ENCODE measurements at regions not wholly inside any gene's neighbourhood (a gene's known extent, or its start where the extent isn't known, plus 50 kb on each side); places are given as distances from the start of the nearest gene placed in this dataset.

DNA sequence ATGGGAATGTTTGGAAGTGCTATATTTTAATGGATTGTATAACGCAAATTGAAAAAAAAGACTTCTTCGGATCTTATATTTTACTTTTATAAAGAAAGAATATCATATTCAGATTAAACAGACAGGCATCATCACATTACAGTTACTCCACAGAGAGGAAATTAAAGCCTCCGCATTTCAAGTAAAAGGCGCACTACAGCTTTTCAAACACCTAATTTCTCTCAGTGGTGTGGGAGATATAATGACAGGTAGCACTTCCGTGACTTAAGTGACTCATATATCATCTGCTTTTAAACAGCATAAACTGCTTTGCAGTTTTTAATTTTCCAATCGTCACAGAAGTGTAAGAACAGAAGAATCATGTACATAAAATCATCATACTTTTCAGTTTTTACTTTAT lies 751.4 kb downstream of the FSCB start:
- no peak overlapping the region for H3K4me3 Mint-ChIP-seq
- H3F3A ChIP-seq (replicated peaks; ENCODE audit: low read depth): no peaks in the 10 kb centered on the region
- H3K27me3 ChIP-seq (ENCODE audit: insufficient read depth): no peaks in the 10 kb centered on the region
- no peak overlapping the region for H2AFZ ChIP-seq
- no peak overlapping the region for H3K27ac Mint-ChIP-seq
- peaks cover 19% of the 10 kb centered on the region; the same call in 2 of the 3 replicates for H3K36me3 Mint-ChIP-seq (ENCODE audit: low read depth)
- no peaks in the 10 kb centered on the region for H3K36me3 ChIP-seq (ENCODE audit: insufficient read depth)
- H3K27me3 Mint-ChIP-seq (ENCODE audit: insufficient read depth, low read depth, poor library complexity): no peaks in the 10 kb centered on the region
- DNase-seq (ENCODE audit: low spot score) (no peak), ATAC-seq (no peak)
- H3K9me3 Mint-ChIP-seq: peaks cover 8% of the 10 kb centered on the region
- no peaks in the 10 kb centered on the region; the same call in 1 of the 2 replicates for H3K9me2 ChIP-seq (ENCODE audit: insufficient read depth)
- 0 out of 2 replicates have a peak overlapping the region, but pooled peaks have one; percentile 0 for H3K4me2 ChIP-seq
- peaks cover 15% of the 10 kb centered on the region; the same call in 2 of the 3 replicates for H3K4me1 Mint-ChIP-seq
- peaks cover 20% of the 10 kb centered on the region for H3K4me1 ChIP-seq (ENCODE audit: insufficient read depth)
- H4K20me1 ChIP-seq (replicated peaks; ENCODE audit: insufficient read depth): no peaks in the 10 kb centered on the region
- peak overlapping the region; percentile 82 for H3K27ac ChIP-seq (ENCODE audit: low read depth)
- H3K79me2 ChIP-seq (replicated peaks; ENCODE audit: insufficient read depth): no peaks in the 10 kb centered on the region
- H3K4me3 ChIP-seq: no peak overlapping the region
- TF ChIP-seq ZNF114 (CRISPR knock-in tag; IDR thresholded peaks at IDR 0.05): no peak
- TF ChIP-seq NANOG (IDR thresholded peaks at IDR 0.05; ENCODE audit: borderline replicate concordance): no peak
- TF ChIP-seq, protein P1, sequence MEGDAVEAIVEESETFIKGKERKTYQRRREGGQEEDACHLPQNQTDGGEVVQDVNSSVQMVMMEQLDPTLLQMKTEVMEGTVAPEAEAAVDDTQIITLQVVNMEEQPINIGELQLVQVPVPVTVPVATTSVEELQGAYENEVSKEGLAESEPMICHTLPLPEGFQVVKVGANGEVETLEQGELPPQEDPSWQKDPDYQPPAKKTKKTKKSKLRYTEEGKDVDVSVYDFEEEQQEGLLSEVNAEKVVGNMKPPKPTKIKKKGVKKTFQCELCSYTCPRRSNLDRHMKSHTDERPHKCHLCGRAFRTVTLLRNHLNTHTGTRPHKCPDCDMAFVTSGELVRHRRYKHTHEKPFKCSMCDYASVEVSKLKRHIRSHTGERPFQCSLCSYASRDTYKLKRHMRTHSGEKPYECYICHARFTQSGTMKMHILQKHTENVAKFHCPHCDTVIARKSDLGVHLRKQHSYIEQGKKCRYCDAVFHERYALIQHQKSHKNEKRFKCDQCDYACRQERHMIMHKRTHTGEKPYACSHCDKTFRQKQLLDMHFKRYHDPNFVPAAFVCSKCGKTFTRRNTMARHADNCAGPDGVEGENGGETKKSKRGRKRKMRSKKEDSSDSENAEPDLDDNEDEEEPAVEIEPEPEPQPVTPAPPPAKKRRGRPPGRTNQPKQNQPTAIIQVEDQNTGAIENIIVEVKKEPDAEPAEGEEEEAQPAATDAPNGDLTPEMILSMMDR (conservative IDR thresholded peaks at IDR 0.05; ENCODE audit: low read depth in 2 of 2): no peak
- TF ChIP-seq ZNF331 (CRISPR knock-in tag; IDR thresholded peaks at IDR 0.05; ENCODE audit: low read depth): no peak

DNA sequence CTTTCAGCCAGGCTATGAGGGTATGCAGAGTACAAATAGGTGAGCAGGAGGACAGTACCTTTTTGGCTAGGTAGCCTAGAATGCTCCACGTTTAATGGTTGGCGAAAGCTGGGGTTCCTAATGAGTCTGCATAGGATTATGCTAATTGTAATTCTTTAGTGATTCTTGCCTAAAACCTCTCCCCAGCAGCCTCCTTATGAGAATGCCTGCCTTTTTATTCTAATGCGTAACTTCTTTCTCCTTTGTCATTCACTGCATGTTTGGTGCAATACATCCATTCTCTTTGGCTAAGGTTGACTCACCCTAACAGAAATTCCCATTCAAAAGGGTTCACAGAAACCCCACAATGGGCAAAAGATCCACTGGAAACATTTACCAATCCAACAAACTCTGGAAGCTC lies 752.2 kb downstream of the FSCB start:
- Histone ChIP-seq H4K20me1 (replicated peaks; ENCODE audit: insufficient read depth) (no peaks in the 10 kb centered on the region), H3K4me3 (no peak overlapping the region), H3K9me2 (ENCODE audit: insufficient read depth) (no peaks in the 10 kb centered on the region; the same call in 1 of the 2 replicates), H3K4me2 (0 out of 2 replicates have a peak overlapping the region, but pooled peaks have one; percentile 0), H2AFZ (no peak overlapping the region), H3K79me2 (replicated peaks; ENCODE audit: insufficient read depth) (no peaks in the 10 kb centered on the region), H3K27me3 (ENCODE audit: insufficient read depth) (no peaks in the 10 kb centered on the region), H3K27ac (ENCODE audit: low read depth) (peak overlapping the region; percentile 82), H3F3A (replicated peaks; ENCODE audit: low read depth) (no peaks in the 10 kb centered on the region), H3K36me3 (ENCODE audit: insufficient read depth) (no peaks in the 10 kb centered on the region), H3K4me1 (ENCODE audit: insufficient read depth) (peaks cover 20% of the 10 kb centered on the region)
- DNase-seq (ENCODE audit: low spot score) (peak; percentile 81), ATAC-seq (peak; percentile 98)
- Mint-ChIP-seq H3K27me3 (ENCODE audit: insufficient read depth, low read depth, poor library complexity) (no peaks in the 10 kb centered on the region), H3K4me3 (no peak overlapping the region), H3K4me1 (peaks cover 15% of the 10 kb centered on the region; the same call in 2 of the 3 replicates), H3K9me3 (peaks cover 8% of the 10 kb centered on the region), H3K36me3 (ENCODE audit: low read depth) (peaks cover 19% of the 10 kb centered on the region; the same call in 2 of the 3 replicates), H3K27ac (peak overlapping the region; percentile 80; the same call in 1 of the 2 replicates)
- TF ChIP-seq NANOG (IDR thresholded peaks at IDR 0.05; ENCODE audit: borderline replicate concordance) (peak; percentile 49; the same call in 1 of the 2 replicates), CREB1 (CRISPR knock-in tag; IDR thresholded peaks at IDR 0.05; ENCODE audit: low read depth) (peak; percentile 22; the same call in 1 of the 2 replicates), STAT1 (IDR thresholded peaks at IDR 0.05; ENCODE audit: unreplicated experiment) (no peak), POLR2AphosphoS5 (IDR thresholded peaks at IDR 0.05; ENCODE audit: low read depth) (no peak)
- TF ChIP-seq, protein P2, sequence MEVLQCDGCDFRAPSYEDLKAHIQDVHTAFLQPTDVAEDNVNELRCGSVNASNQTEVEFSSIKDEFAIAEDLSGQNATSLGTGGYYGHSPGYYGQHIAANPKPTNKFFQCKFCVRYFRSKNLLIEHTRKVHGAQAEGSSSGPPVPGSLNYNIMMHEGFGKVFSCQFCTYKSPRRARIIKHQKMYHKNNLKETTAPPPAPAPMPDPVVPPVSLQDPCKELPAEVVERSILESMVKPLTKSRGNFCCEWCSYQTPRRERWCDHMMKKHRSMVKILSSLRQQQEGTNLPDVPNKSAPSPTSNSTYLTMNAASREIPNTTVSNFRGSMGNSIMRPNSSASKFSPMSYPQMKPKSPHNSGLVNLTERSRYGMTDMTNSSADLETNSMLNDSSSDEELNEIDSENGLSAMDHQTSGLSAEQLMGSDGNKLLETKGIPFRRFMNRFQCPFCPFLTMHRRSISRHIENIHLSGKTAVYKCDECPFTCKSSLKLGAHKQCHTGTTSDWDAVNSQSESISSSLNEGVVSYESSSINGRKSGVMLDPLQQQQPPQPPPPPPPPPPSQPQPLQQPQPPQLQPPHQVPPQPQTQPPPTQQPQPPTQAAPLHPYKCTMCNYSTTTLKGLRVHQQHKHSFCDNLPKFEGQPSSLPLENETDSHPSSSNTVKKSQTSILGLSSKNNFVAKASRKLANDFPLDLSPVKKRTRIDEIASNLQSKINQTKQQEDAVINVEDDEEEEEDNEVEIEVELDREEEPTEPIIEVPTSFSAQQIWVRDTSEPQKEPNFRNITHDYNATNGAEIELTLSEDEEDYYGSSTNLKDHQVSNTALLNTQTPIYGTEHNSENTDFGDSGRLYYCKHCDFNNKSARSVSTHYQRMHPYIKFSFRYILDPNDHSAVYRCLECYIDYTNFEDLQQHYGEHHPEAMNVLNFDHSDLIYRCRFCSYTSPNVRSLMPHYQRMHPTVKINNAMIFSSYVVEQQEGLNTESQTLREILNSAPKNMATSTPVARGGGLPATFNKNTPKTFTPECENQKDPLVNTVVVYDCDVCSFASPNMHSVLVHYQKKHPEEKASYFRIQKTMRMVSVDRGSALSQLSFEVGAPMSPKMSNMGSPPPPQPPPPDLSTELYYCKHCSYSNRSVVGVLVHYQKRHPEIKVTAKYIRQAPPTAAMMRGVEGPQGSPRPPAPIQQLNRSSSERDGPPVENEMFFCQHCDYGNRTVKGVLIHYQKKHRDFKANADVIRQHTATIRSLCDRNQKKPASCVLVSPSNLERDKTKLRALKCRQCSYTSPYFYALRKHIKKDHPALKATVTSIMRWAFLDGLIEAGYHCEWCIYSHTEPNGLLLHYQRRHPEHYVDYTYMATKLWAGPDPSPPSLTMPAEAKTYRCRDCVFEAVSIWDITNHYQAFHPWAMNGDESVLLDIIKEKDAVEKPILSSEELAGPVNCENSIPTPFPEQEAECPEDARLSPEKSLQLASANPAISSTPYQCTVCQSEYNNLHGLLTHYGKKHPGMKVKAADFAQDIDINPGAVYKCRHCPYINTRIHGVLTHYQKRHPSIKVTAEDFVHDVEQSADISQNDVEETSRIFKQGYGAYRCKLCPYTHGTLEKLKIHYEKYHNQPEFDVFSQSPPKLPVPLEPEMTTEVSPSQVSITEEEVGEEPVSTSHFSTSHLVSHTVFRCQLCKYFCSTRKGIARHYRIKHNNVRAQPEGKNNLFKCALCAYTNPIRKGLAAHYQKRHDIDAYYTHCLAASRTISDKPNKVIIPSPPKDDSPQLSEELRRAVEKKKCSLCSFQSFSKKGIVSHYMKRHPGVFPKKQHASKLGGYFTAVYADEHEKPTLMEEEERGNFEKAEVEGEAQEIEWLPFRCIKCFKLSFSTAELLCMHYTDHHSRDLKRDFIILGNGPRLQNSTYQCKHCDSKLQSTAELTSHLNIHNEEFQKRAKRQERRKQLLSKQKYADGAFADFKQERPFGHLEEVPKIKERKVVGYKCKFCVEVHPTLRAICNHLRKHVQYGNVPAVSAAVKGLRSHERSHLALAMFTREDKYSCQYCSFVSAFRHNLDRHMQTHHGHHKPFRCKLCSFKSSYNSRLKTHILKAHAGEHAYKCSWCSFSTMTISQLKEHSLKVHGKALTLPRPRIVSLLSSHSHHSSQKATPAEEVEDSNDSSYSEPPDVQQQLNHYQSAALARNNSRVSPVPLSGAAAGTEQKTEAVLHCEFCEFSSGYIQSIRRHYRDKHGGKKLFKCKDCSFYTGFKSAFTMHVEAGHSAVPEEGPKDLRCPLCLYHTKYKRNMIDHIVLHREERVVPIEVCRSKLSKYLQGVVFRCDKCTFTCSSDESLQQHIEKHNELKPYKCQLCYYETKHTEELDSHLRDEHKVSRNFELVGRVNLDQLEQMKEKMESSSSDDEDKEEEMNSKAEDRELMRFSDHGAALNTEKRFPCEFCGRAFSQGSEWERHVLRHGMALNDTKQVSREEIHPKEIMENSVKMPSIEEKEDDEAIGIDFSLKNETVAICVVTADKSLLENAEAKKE (CRISPR knock-in tag; IDR thresholded peaks at IDR 0.05): peak; percentile 45
- TF ChIP-seq, protein P3, sequence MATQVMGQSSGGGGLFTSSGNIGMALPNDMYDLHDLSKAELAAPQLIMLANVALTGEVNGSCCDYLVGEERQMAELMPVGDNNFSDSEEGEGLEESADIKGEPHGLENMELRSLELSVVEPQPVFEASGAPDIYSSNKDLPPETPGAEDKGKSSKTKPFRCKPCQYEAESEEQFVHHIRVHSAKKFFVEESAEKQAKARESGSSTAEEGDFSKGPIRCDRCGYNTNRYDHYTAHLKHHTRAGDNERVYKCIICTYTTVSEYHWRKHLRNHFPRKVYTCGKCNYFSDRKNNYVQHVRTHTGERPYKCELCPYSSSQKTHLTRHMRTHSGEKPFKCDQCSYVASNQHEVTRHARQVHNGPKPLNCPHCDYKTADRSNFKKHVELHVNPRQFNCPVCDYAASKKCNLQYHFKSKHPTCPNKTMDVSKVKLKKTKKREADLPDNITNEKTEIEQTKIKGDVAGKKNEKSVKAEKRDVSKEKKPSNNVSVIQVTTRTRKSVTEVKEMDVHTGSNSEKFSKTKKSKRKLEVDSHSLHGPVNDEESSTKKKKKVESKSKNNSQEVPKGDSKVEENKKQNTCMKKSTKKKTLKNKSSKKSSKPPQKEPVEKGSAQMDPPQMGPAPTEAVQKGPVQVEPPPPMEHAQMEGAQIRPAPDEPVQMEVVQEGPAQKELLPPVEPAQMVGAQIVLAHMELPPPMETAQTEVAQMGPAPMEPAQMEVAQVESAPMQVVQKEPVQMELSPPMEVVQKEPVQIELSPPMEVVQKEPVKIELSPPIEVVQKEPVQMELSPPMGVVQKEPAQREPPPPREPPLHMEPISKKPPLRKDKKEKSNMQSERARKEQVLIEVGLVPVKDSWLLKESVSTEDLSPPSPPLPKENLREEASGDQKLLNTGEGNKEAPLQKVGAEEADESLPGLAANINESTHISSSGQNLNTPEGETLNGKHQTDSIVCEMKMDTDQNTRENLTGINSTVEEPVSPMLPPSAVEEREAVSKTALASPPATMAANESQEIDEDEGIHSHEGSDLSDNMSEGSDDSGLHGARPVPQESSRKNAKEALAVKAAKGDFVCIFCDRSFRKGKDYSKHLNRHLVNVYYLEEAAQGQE (IDR thresholded peaks at IDR 0.05; ENCODE audit: unreplicated experiment): no peak

Measured in GM23338 (cell line).